B cell (primary cell): ENCODE measurements at regions not wholly inside any gene's neighbourhood (a gene's known extent, or its start where the extent isn't known, plus 50 kb on each side); places are given as distances from the start of the nearest gene placed in this dataset.

Source experiments
- EZH2 ChIP-seq: IDR thresholded peaks from 2 replicates; pipeline ENCODE4 v1.6.1; 2012; ENCODE audit warnings: borderline replicate concordance, low read depth, mild to moderate bottlenecking, moderate library complexity, low read length; ENCODE audit not compliant: insufficient read depth, poor library complexity, severe bottlenecking
- TF ChIP-seq, protein P1 (sequence below): fragments of 200-600 bp; IDR thresholded peaks from one replicate; pipeline ENCODE4 v1.8.0; 2022; ENCODE audit warnings: antibody characterized with exemption, mild to moderate bottlenecking

DNA sequence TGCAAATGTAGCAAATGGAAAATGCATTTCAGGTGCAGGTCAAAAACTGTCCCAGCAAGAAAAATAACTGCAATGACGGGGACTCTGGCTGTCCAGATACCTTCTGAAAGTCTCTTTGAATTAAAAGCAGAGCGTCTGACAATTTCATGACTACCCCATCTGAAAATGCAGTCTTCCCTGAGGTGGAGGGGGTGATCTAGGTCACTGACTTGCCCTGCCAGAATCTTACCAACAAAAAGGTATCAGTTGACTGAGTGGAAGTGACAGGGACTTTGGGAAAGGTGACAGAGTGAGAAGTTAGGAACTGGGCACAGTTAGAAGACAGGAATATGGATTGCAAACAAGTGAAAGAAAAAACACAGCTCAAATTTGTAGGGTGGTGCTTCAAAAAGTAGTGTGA is 402.2 kb downstream of the DHX35 start:
- TF ChIP-seq, protein P1, sequence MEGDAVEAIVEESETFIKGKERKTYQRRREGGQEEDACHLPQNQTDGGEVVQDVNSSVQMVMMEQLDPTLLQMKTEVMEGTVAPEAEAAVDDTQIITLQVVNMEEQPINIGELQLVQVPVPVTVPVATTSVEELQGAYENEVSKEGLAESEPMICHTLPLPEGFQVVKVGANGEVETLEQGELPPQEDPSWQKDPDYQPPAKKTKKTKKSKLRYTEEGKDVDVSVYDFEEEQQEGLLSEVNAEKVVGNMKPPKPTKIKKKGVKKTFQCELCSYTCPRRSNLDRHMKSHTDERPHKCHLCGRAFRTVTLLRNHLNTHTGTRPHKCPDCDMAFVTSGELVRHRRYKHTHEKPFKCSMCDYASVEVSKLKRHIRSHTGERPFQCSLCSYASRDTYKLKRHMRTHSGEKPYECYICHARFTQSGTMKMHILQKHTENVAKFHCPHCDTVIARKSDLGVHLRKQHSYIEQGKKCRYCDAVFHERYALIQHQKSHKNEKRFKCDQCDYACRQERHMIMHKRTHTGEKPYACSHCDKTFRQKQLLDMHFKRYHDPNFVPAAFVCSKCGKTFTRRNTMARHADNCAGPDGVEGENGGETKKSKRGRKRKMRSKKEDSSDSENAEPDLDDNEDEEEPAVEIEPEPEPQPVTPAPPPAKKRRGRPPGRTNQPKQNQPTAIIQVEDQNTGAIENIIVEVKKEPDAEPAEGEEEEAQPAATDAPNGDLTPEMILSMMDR, result no peak
- no peak for TF ChIP-seq EZH2
